GM12878 (cell line): ENCODE measurements at regions not wholly inside any gene's neighbourhood (a gene's known extent, or its start where the extent isn't known, plus 50 kb on each side); places are given as distances from the start of the nearest gene placed in this dataset.

Experiments
- ATAC-seq: fragments of 200-7000 bp; cut with Tn5 transposase; 3 replicates; pipeline ENCODE4 v1.9.1; 2020; ENCODE audit warnings: mild to moderate bottlenecking, moderate library complexity
- BruUV-seq: library from RNA; stranded (reverse); fragments of 400-500 nt; replicated peaks from 2 replicates; lab custom pipeline; 2021; lab: Mats Ljungman, UMichigan
- CTCF ChIA-PET: fragments of 300-600 bp; sonication (Branson Sonifier 250); formaldehyde crosslinking; extraction: SDS; loops from one replicate; lab custom pipeline; 2021; ENCODE audit warnings: inconsistent platforms; lab: Yijun Ruan, JAX
- POLR2A ChIA-PET: fragments of 350-600 bp; formaldehyde crosslinking; extraction: SDS; loops from one replicate; lab custom pipeline; 2021; ENCODE audit warnings: inconsistent platforms; lab: Charles Lee
- RAD21 ChIA-PET: fragments of 300-600 bp; sonication (Branson Sonifier 250); formaldehyde crosslinking; loops from one replicate; lab custom pipeline; 2023; ENCODE audit warnings: antibody characterized with exemption; ENCODE audit not compliant: unreplicated experiment; lab: Charles Lee
- SMC1A ChIA-PET: fragments of 300-600 bp; sonication (Branson Sonifier 250); formaldehyde crosslinking; loops from one replicate; lab custom pipeline; 2023; ENCODE audit not compliant: unreplicated experiment, uncharacterized antibody; lab: Charles Lee
- DNase-seq: peaks from one replicate; pipeline ENCODE4 v3.0.0-alpha.2; 2011; ENCODE audit warnings: low read depth, low spot score
- FAIRE-seq: peaks from 3 replicates; lab custom pipeline; 2011; peaks lifted over from hg19 to GRCh38; lab: Jason Lieb, UNC
- H2AFZ ChIP-seq: 2 replicates; pipeline ENCODE4 v1.6.0; 2011; ENCODE audit warnings: low read depth, low read length, control low read depth; ENCODE audit not compliant: control insufficient read depth
- H3K27ac ChIP-seq: 2 replicates; pipeline ENCODE4 v1.5.1; 2011; ENCODE audit warnings: control low read depth; ENCODE audit not compliant: control insufficient read depth, insufficient read depth
- H3K27me3 ChIP-seq, 2 experiments: replicated peaks in 1 of 2; 2 replicates each; pipeline versions ENCODE4 v1.6.0 to v1.6.1; 2011; ENCODE audit warnings: low read length in 1 of 2; ENCODE audit not compliant: control insufficient read depth in 2 of 2, insufficient read depth in 2 of 2
- H3K36me3 ChIP-seq, 2 experiments: 2 replicates each; pipeline ENCODE4 v1.5.1; 2011; ENCODE audit warnings: low read length in 1 of 2; ENCODE audit not compliant: control insufficient read depth in 2 of 2, insufficient read depth in 2 of 2
- H3K4me1 ChIP-seq: 2 replicates; pipeline ENCODE4 v1.6.1; 2011; ENCODE audit warnings: mild to moderate bottlenecking, low read length, moderate library complexity, mixed read lengths; ENCODE audit not compliant: control insufficient read depth, insufficient read depth
- H3K4me2 ChIP-seq: 2 replicates; pipeline ENCODE4 v1.6.0; 2011; ENCODE audit warnings: control low read depth; ENCODE audit not compliant: control insufficient read depth, insufficient read depth
- H3K4me3 ChIP-seq: fragments of 200-600 bp; sonication (generic); 2 replicates; pipeline ENCODE4 v1.5.1; 2016
- H3K79me2 ChIP-seq: 2 replicates; pipeline ENCODE4 v1.6.0; 2011; ENCODE audit warnings: low read length; ENCODE audit not compliant: control insufficient read depth, insufficient read depth
- H3K9ac ChIP-seq: 2 replicates; pipeline ENCODE4 v1.8.0; 2011; ENCODE audit warnings: low read length, control low read depth, mixed read lengths; ENCODE audit not compliant: control insufficient read depth, insufficient read depth
- H3K9me3 ChIP-seq: replicated peaks from 3 replicates; pipeline ENCODE4 v1.5.1; 2011; ENCODE audit warnings: mild to moderate bottlenecking, low read length; ENCODE audit not compliant: control insufficient read depth, insufficient read depth
- H4K20me1 ChIP-seq: 2 replicates; pipeline ENCODE4 v1.6.0; 2011; ENCODE audit not compliant: control insufficient read depth, insufficient read depth
- BCL11A ChIP-seq: IDR thresholded peaks from 2 replicates; pipeline ENCODE4 v1.6.1; 2011; ENCODE audit warnings: low read depth, low read length
- CBX3 ChIP-seq: fragments of 200-600 bp; sonication (generic); IDR thresholded peaks from 2 replicates; pipeline ENCODE4 v1.6.1; 2016; ENCODE audit warnings: low read depth, borderline replicate concordance
- EP300 ChIP-seq, 2 experiments: fragments of 150-350 bp in 1 of 2; IDR thresholded peaks; 2 replicates each; pipeline ENCODE4 v1.6.1; 2011 to 2012; ENCODE audit warnings: low read depth in 2 of 2, low read length in 2 of 2, borderline replicate concordance in 1 of 2, improper control_type of control experiment in 1 of 2, inconsistent platforms in 1 of 2; ENCODE audit not compliant: control insufficient read depth in 1 of 2
- FOXK2 ChIP-seq: fragments of 450-650 bp; IDR thresholded peaks from 2 replicates; pipeline ENCODE4 v1.6.1; 2017; ENCODE audit warnings: mild to moderate bottlenecking, moderate library complexity
- HCFC1 ChIP-seq: fragments of 150-350 bp; IDR thresholded peaks from 2 replicates; pipeline ENCODE4 v1.6.1; 2014; ENCODE audit warnings: low read length
- KLF5 ChIP-seq: fragments of 450-650 bp; IDR thresholded peaks from 2 replicates; pipeline ENCODE4 v1.6.1; 2014; ENCODE audit warnings: mild to moderate bottlenecking; ENCODE audit not compliant: partially characterized antibody
- MEF2A ChIP-seq: IDR thresholded peaks from 2 replicates; pipeline ENCODE4 v1.6.1; 2011; ENCODE audit warnings: low read depth, mild to moderate bottlenecking, low read length, moderate library complexity; ENCODE audit not compliant: insufficient read depth
- MTA2 ChIP-seq: fragments of 450-650 bp; IDR thresholded peaks from 2 replicates; pipeline ENCODE4 v1.6.1; 2016; ENCODE audit warnings: low read depth, mild to moderate bottlenecking, moderate library complexity
- SUPT20H ChIP-seq: IDR thresholded peaks from 2 replicates; pipeline ENCODE4 v1.6.1; 2011; ENCODE audit warnings: low read depth, mild to moderate bottlenecking, low read length, moderate library complexity, borderline replicate concordance; ENCODE audit not compliant: control insufficient read depth
- WGBS: methylation state at CpG from one replicate; pipeline ENCODE4 v1.1.6; 2016; ENCODE audit warnings: low lambda C conversion rate; ENCODE audit not compliant: insufficient replicate concordance, insufficient coverage; ENCODE audit errors: missing lambda C conversion rate; 5-methylcytosine and 5-hydroxymethylcytosine counted together
- in situ Hi-C: fragments of 300-500 bp; cut with MboI; formaldehyde crosslinking; loops from 9 replicates; pipeline ENCODE4 v1.14.3; 2018; ENCODE audit warnings: mixed read lengths
- intact Hi-C: fragments of 100-400 bp; cut with micrococcal nuclease; formaldehyde crosslinking; loops from one replicate; pipeline ENCODE4 v1.14.2; 2022; ENCODE audit not compliant: unreplicated experiment
- TF ChIP-seq, protein P1 (sequence below): IDR thresholded peaks from 2 replicates; pipeline ENCODE4 v1.6.1; 2011; ENCODE audit warnings: low read depth, low read length, improper control_type of control experiment, borderline replicate concordance
- TF ChIP-seq, protein P2 (sequence below): IDR thresholded peaks from 2 replicates; pipeline ENCODE4 v1.6.1; 2012; ENCODE audit warnings: low read depth, low read length, improper control_type of control experiment
- TF ChIP-seq, protein P3 (sequence below), 3 experiments: IDR thresholded peaks in 2 of 3; conservative IDR thresholded peaks in 1 of 3; 2 replicates each; pipeline ENCODE4 v1.5.1; 2011; ENCODE audit warnings: low read depth in 3 of 3, low read length in 3 of 3, mild to moderate bottlenecking in 3 of 3, control low read depth in 2 of 3, moderate library complexity in 2 of 3, inconsistent platforms in 1 of 3, mixed read lengths in 1 of 3; ENCODE audit not compliant: control insufficient read depth in 2 of 3, insufficient read depth in 1 of 3; ENCODE audit errors: extremely low read depth in 1 of 3

DNA sequence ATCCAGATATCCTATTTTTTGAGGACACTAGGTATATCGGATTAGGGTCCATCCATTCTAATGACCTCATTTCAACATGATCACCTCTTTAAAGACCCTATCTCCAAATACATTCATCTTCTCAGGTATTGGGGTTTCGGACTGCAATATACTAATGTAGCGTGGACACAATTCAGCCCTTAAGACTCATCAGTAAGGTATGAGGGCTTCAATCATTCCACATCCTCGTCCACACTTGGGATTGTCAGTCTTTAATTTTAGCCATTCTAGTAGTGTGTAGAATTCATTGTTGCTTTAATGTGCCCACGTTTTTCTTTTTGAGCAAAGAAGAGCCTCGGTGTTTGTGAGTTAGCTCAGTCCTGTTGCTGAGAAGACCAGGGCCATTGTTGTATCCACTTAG lies 177.0 kb upstream of the TBX3 start (continued):
- TF ChIP-seq, protein P1, sequence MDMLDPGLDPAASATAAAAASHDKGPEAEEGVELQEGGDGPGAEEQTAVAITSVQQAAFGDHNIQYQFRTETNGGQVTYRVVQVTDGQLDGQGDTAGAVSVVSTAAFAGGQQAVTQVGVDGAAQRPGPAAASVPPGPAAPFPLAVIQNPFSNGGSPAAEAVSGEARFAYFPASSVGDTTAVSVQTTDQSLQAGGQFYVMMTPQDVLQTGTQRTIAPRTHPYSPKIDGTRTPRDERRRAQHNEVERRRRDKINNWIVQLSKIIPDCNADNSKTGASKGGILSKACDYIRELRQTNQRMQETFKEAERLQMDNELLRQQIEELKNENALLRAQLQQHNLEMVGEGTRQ: no peak
- no peak for TF ChIP-seq SUPT20H
- no peak for TF ChIP-seq EP300 (IDR thresholded peaks at IDR 0.05; ENCODE audit: borderline replicate concordance in 1 of 2, control insufficient read depth in 1 of 2, low read depth in 2 of 2, low read length in 2 of 2)
- TF ChIP-seq, protein P2, sequence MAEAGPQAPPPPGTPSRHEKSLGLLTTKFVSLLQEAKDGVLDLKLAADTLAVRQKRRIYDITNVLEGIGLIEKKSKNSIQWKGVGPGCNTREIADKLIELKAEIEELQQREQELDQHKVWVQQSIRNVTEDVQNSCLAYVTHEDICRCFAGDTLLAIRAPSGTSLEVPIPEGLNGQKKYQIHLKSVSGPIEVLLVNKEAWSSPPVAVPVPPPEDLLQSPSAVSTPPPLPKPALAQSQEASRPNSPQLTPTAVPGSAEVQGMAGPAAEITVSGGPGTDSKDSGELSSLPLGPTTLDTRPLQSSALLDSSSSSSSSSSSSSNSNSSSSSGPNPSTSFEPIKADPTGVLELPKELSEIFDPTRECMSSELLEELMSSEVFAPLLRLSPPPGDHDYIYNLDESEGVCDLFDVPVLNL: no peak
- no peak for TF ChIP-seq HCFC1
- TF ChIP-seq MEF2A: no peak
- TF ChIP-seq BCL11A: no peak
- no peak for TF ChIP-seq MTA2
- no peak for TF ChIP-seq FOXK2
- no peak for TF ChIP-seq CBX3

DNA sequence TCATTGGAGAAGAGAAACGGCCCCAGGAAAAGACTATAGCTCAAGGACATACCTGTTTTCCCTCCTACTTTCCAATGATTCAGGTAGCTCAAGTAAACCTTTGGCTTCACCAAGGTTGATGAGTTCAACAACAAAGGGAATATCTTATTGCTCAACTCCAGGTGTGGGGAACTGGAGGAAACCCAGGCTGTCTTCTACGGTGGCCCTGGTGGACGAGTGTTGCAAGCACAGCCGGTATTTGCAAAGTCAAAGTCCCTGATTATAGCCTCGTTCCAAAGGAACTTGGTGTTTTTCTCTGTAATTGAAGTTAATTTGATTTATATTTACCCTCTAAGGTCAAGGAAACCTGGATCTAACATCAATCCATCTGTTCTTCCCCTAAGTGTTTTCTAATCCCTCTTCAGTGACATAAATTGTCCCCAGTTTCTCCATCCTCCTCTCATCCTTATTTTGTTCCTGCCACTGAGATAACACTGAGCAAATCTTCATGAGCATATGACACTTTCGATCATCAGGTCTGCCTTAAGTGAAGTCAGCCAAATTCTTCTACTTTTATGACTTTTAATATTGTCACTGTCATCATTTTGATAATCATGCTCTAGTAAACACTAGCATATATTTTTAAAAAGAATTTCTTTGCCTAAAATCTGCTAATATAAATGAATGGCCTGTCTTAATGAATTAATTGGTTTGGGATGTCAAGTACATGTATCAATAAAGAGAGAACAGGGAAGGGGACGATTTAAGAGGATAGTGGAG lies 174.6 kb upstream of the TBX3 start:
- Histone ChIP-seq H3K9ac (no peak overlapping the region), H3K9me3 (no peaks in the 10 kb centered on the region; the same call in 2 of the 3 replicates), H3K4me1 (no peaks in the 10 kb centered on the region), H3K27me3 (no peaks in the 10 kb centered on the region), H3K4me3 (no peak overlapping the region), H3K79me2 (no peaks in the 10 kb centered on the region), H3K27ac (no peak overlapping the region), H3K36me3 (no peaks in the 10 kb centered on the region), H3K4me2 (no peak overlapping the region), H2AFZ (no peak overlapping the region), H4K20me1 (no peaks in the 10 kb centered on the region)
- intact Hi-C loops (no loop called here), in situ Hi-C loops (no loop called here)
- WGBS: 13% methylated on average over 7 of the region's 7 CpGs
- TF ChIP-seq, protein P3, sequence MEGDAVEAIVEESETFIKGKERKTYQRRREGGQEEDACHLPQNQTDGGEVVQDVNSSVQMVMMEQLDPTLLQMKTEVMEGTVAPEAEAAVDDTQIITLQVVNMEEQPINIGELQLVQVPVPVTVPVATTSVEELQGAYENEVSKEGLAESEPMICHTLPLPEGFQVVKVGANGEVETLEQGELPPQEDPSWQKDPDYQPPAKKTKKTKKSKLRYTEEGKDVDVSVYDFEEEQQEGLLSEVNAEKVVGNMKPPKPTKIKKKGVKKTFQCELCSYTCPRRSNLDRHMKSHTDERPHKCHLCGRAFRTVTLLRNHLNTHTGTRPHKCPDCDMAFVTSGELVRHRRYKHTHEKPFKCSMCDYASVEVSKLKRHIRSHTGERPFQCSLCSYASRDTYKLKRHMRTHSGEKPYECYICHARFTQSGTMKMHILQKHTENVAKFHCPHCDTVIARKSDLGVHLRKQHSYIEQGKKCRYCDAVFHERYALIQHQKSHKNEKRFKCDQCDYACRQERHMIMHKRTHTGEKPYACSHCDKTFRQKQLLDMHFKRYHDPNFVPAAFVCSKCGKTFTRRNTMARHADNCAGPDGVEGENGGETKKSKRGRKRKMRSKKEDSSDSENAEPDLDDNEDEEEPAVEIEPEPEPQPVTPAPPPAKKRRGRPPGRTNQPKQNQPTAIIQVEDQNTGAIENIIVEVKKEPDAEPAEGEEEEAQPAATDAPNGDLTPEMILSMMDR (IDR thresholded peaks at IDR 0.05 in 2 of 3, conservative IDR thresholded peaks at IDR 0.05 in 1 of 3; ENCODE audit: control insufficient read depth in 2 of 3, extremely low read depth in 1 of 3, insufficient read depth in 1 of 3, low read depth in 3 of 3, low read length in 3 of 3): 0 out of 6 replicates have a peak, but pooled peaks of 1 of the 3 experiments have one; percentile 3
- no peak for TF ChIP-seq KLF5
- DNase-seq (no peak), ATAC-seq (no peak), FAIRE-seq (no peak)
- BruUV-seq: no TSS peak
- SMC1A ChIA-PET: no interaction called here
- CTCF ChIA-PET: no interaction called here
- POLR2A ChIA-PET: no interaction called here
- RAD21 ChIA-PET: no interaction called here
